ENCODE measurements at regions not wholly inside any gene's neighbourhood (a gene's known extent, or its start where the extent isn't known, plus 50 kb on each side); places are given as distances from the start of the nearest gene placed in this dataset.
"Not testable (repeated sequence)": the region's sequence is repeated elsewhere in the genome, so short reads cannot be mapped to it uniquely, and the experiment has no call there.

DNA sequence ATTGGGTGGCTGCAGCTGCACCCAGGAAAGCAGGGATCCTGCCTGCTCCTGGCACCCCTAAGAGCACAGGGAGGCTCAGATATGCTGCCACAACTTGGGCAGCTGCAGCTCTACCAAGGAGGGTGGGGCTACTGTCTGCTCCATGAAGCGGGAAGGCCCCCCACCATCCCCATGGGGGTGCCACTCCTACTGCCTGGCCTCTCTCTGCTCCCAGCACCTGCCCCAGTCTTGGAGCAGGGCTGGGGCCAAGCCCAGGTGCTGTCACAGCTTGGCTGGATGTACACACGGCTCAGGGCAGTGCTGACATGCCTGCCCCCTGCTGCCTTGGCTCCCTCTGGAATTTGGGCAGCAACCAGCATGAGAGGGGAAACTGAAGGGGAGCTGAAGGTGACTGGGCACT is 214.7 kb upstream of the PLPPR1 start:
- Histone ChIP-seq H3K4me3 (replicated peaks in 1 of 3) (no peak overlapping the region), H3K9me3 (no peaks in the 10 kb centered on the region), H3K4me1 (no peaks in the 10 kb centered on the region), H3K27me3 (no peaks in the 10 kb centered on the region), H3K27ac (no peak overlapping the region), H3K36me3 (no peaks in the 10 kb centered on the region)
- intact Hi-C loops (cut with DNase I), result no loop called here
- no peak for DNase-seq
- TF ChIP-seq CTCF (IDR thresholded peaks at IDR 0.05), result no peak
- no peak for TF ChIP-seq POLR2A (IDR thresholded peaks at IDR 0.05)
- WGBS, 2 donors, result 40% methylated on average over 1 of the region's 2 CpGs; no CpG with 5 or more reads in 1 of the 2 donors

- H3K27ac ChIP-seq, result no peak overlapping the region
- no peaks in the 10 kb centered on the region for H3K9me3 ChIP-seq
- intact Hi-C loops (cut with DNase I), result no loop called here
- H3K4me1 ChIP-seq, result no peaks in the 10 kb centered on the region
- no peaks in the 10 kb centered on the region for H3K27me3 ChIP-seq
- no peak for DNase-seq
- no peak for TF ChIP-seq POLR2A (IDR thresholded peaks at IDR 0.05)
- no peak for TF ChIP-seq CTCF (IDR thresholded peaks at IDR 0.05)
- no peaks in the 10 kb centered on the region for H3K36me3 ChIP-seq
- 80 to 87% methylated on average over 2 of the region's 2 CpGs for WGBS, 2 donors
- no peak overlapping the region for H3K4me3 ChIP-seq (replicated peaks in 1 of 3)
Measured at GRCh38 chr9:100819980-100820379, 208.5 kb upstream of the PLPPR1 start.

DNA sequence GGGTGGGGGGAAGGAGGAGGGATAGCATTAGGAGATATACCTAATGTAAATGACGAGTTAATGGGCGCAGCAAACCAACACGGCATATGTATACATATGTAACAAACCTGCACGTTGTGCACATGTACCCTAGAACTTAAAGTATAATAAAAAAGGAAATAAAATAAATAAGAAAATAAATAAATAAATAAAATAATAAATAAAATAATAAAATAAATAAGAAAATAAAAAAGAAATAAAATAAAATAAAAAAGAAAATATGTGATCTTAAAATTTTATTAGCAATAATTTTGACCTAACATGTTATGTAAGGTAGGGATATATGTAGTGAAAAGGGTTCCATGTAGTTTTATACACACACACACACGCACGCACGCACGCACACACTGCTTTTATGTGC is 195.5 kb upstream of the PLPPR1 start:
- DNase-seq; H3K4me3 ChIP-seq (replicated peaks in 1 of 3); H3K4me1 ChIP-seq; intact Hi-C loops (cut with DNase I); H3K9me3 ChIP-seq; H3K36me3 ChIP-seq; H3K27ac ChIP-seq; H3K27me3 ChIP-seq: not testable (repeated sequence)
- 93% methylated on average over 8 of the region's 8 CpGs for WGBS, 2 donors

DNA sequence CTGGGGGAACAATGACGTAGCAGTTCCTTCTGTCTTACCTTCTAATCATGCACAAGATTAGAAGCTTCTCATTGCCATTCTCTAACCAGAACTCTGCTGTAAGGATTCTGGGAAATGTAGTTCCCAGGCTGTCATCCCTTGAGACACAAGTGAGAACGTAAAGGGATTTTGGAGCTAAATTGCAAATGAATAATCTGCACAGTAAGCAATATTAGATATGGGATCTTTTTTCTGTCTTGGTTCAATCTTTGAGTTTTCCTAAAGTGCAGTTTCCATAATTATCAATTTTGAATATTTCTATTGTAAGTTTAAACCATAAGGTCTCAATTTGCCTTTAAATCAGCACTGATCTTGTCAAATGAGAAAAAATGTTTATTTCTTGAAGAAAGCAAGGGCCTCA is 189.7 kb upstream of the PLPPR1 start:
- Histone ChIP-seq H3K27me3 (no peaks in the 10 kb centered on the region), H3K9me3 (no peaks in the 10 kb centered on the region), H3K4me3 (replicated peaks in 1 of 3) (no peak overlapping the region), H3K4me1 (no peaks in the 10 kb centered on the region), H3K27ac (no peak overlapping the region), H3K36me3 (no peaks in the 10 kb centered on the region)
- intact Hi-C loops (cut with DNase I), result no loop called here
- TF ChIP-seq CTCF (IDR thresholded peaks at IDR 0.05), result no peak
- no peak for DNase-seq
- WGBS, 2 donors, result 68 to 74% methylated on average over 2 of the region's 2 CpGs

DNA sequence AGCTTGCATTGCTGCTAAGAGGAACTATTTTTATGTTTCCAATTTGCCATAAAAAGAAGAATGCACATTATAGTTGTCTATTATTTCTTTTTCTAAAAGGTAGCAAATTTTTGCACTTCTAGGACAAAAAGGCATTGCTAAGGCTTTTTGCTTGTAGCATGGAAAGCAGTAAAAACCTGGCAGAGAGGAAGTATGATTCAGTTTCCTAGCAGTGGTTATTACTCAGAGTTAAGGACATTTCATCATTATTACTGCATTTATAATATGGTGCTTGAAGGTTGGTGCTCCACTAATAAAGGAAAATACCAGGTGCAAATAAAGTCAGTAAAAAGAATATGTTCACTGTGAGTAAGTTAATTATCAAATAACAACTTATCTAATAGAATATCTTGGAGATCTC is 179.8 kb upstream of the PLPPR1 start:
- Histone ChIP-seq H3K27ac (no peak overlapping the region), H3K9me3 (no peaks in the 10 kb centered on the region), H3K27me3 (no peaks in the 10 kb centered on the region), H3K36me3 (no peaks in the 10 kb centered on the region), H3K4me1 (no peaks in the 10 kb centered on the region), H3K4me3 (replicated peaks in 1 of 3) (no peak overlapping the region)
- TF ChIP-seq POLR2A (IDR thresholded peaks at IDR 0.05) (no peak), CTCF (IDR thresholded peaks at IDR 0.05) (no peak)
- intact Hi-C loops (cut with DNase I), result no loop called here
- DNase-seq, result no peak

DNA sequence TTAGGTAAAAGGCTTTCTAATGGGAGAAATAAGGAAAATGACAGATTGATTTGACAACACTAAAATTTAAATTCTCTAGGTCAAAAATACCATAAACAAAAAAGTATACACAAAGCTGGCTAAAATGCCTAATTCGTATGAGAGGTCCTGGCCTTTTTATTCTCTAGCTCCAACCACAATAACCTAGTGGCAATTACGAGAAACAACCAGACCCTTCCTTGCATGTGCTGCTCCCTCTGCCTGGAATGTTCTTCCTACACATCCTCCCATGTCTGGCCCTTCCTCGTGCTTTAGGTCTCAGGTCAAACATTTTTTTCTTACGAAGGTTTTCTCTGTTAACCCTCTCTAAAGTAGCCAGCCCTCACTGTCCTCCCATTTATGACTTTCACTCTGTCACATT is 176.4 kb upstream of the PLPPR1 start:
- Histone ChIP-seq H3K4me1 (peaks cover 0 to 5% of the 10 kb centered on the region in 2 donors), H3K4me3 (replicated peaks in 1 of 3) (no peak overlapping the region), H3K27me3 (no peaks in the 10 kb centered on the region), H3K36me3 (no peaks in the 10 kb centered on the region), H3K27ac (no peak overlapping the region), H3K9me3 (no peaks in the 10 kb centered on the region)
- TF ChIP-seq POLR2A (IDR thresholded peaks at IDR 0.05), result no peak
- no peak for TF ChIP-seq CTCF (IDR thresholded peaks at IDR 0.05)
- intact Hi-C loops (cut with DNase I), result no loop called here
- 38 to 48% methylated on average over 4 of the region's 4 CpGs for WGBS, 2 donors
- no peak for DNase-seq

Measured in thyroid gland (tissue), 4 donors.